ENCODE measurements at regions not wholly inside any gene's neighbourhood (a gene's known extent, or its start where the extent isn't known, plus 50 kb on each side); places are given as distances from the start of the nearest gene placed in this dataset.

- TF ChIP-seq NANOG (IDR thresholded peaks at IDR 0.05; ENCODE audit: insufficient read depth, low read depth, low read length, poor library complexity, severe bottlenecking) (no peak), SIN3A (conservative IDR thresholded peaks at IDR 0.05 in 1 of 2, IDR thresholded peaks at IDR 0.05 in 1 of 2; ENCODE audit: low read depth in 1 of 2, low read length in 2 of 2) (no peak), POLR2A (IDR thresholded peaks at IDR 0.05; ENCODE audit: control extremely low read depth in 1 of 2, low read depth in 2 of 2, low read length in 2 of 2) (no peak), CHD2 (IDR thresholded peaks at IDR 0.05; ENCODE audit: low read length) (no peak)
Measured at GRCh38 chr9:87213948-87214347, 266.6 kb upstream of the GAS1 start (continued).
